SHP77 treated with DMSO at 0.1 percent for 48 hours (cell line): ENCODE measurements at regions not wholly inside any gene's neighbourhood (a gene's known extent, or its start where the extent isn't known, plus 50 kb on each side); places are given as distances from the start of the nearest gene placed in this dataset.

Source experiments
- DNase-seq: peaks from one replicate; lab custom pipeline; 2025; lab: John Stamatoyannopoulos, UW

DNA sequence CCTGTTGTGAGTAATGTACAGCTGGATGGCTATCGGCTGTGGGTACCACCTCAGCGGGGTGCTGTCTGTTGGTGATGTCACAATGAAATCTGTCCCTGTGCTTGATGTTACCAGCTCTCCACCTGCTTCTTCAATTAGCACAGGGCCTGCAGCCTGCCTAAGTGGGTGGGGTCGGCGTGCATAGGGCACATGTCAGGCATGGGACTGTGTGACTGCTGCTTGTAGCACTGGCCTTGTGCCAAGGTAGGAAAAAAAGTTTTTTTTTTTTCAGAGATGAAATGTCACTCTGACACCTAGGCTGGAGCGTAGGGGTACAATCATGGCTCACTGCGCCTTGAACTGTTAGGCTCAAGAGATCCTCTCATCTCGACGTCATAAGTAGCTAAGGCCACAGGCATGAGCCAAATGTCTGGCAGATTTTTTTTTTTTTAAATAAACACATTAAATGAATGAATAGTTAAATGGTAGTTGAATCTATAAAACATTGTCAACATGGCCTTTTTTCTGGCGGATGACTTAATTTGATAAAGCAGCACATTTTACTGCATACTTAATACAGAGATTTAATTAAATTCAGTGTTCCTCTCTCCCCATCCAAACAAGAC lies 222.5 kb downstream of the NXNL2 start:
- DNase-seq, result no peak

DNA sequence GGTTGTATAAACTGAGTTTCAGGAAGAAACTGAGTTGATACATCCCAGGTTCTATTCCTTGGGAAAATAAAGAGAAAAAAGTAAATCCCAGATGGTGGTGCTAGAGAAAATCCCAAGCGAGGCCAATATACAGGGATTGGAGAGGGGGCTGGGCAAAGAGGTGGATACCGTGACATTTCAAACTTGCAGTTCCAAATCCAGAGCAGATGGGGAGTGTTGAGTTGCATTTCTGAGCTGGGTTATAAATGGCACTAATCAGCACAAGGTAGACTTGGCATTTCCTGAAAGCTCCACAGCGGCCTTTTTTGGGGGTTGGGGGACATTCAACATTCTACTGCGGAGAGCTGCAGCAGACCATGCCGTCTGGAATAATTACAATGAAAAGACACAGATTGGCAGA lies 224.4 kb downstream of the NXNL2 start:
- no peak for DNase-seq

DNA sequence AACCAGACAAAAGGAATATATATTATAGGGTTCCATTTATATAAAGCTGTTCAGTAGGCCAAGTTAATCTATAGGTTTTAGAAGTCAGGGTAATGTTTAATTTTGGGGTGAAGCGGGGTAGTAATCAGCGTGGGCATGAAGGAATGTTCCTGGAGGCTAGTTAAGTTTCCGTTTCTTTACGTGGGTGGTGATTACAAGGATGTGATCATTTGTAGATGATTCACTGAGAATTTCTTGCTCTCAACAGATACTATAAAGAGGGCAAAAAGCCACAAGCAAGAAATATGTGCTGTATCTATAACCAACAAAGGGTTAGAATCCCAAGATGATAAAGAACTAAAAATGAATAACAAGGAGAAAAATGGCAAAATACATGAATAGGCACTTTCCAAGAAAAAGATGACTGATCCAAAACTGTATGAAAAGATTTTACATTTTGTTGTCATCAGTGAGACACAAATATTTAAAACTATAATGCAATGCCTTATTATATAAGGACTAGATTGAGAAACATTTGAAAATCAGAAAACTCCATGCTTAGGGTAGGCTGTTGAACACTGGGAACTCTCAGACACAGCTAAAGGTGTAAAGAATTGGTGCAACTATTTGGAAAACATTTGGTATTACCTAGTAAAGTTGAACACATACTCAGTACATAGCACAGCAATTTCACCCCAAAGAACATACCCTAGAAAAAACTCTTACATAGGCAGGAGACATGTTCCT lies 224.3 kb upstream of the S1PR3 start:
- no peak for DNase-seq

DNA sequence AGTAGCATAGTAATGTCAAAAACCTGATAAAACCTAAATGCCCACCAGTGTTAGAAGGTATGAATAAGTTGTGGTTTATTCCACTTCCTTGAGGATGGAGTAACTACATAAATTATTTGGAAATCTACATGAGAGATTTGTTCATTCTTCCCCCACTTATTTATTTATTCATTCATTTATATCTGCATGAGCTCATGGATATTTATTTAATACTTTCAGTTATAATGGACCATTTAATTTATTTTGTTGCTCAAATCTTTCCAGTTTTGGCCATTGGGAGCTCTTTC lies 223.8 kb upstream of the S1PR3 start:
- DNase-seq, result no peak

DNA sequence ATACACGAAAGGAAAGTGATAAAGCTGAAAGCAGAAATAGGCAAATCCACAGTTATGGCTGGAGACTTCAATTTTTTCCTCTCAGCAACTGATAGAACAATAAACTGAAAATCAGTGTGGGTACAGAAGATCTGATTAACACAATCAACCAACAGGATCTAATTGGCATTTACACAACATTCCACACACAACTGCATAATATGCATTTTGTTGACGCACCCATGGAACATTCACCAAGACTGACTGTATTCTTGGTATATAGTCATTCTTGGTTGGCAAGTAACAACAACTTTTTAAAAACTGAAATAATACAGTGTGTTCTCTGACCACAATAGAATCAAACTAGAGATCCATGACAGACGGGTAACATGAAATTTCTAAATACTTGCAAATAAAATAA lies 218.7 kb upstream of the S1PR3 start:
- no peak for DNase-seq

DNA sequence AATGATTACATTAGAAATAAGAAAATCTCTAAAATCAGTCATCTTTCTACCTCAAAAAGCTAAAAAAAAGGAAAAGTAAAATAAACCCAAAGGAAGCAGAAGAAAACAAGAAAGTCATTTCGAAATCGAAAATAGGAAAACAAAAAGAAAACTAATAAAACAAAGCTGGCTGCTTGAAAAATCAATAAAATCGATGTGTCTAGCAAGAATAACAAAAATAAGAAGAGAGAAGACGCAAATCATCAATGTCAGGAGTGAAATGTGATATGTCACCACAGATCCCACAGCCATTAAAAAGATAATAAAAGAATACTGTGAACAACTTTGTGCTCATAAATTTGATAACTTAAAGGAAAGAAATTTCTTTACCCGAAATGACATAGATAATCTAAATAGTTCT lies 218.1 kb upstream of the S1PR3 start:
- no peak for DNase-seq

DNA sequence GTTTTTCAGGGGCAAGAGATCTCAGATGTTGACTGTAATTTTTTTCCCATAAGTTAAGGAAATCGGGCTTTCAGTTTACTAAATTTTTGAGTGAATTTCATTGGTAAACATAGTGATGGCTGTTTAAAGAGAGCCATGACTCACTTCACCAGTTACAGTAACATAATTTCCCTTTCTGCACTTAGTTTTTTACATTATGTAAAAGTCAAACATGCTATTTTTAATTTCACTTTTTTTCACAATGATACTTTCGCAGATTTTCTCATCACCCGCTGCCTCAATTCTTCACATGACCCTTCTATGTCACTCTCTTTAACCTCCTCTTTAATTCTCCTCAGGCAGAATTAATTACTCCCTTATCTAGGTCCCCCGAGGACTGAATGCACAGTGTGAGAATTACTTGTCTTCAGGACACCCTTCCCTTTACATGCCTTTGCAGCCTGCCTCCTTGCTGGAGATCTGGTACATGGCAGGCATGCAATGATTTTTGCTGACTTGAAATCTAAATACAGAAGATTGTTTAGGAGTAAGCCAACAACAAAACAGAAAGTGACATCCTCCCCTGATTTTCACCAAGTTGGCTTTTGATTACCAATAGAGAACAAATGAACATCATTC lies 217.5 kb upstream of the S1PR3 start:
- no peak for DNase-seq

DNA sequence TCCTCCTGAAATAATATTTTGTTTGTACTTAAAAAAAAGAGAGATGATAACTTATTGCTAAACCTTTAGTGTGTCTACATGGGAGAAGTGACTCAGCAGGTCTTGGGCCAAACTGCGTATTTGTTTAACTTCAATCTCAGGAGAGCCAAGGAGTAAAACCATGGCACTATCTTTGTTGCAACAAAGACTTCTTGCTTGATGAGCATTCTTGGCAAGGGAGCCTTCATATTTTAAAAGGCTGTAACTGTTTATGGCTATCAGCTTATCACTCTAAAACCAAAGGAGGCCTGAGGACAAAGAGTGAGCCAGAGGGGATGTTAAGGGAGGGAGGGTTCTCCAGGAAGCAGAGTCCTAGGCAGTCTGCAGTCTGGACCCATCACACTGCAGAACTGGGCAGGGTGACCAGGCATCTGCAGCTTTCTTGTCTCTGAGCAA lies 216.2 kb upstream of the S1PR3 start:
- DNase-seq, result no peak

DNA sequence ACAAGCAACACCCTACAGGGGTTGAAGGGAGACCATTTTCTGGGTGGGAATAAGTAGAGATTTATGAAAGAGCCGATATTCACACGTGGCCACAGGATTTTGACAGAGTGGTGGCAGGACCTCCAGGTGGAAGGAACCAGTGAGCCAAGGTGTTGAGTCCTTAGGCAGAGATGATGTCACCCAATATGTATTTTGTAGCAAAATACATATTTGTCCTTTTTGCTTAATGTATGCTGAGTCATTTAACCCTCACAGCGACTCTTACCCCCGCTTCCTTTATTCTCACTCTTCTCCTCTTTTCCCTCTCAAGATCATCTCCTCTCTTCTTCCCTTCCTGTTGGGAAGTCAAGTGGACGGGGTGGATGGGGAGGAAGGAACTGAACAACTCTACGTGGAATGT lies 215.7 kb upstream of the S1PR3 start:
- no peak for DNase-seq

DNA sequence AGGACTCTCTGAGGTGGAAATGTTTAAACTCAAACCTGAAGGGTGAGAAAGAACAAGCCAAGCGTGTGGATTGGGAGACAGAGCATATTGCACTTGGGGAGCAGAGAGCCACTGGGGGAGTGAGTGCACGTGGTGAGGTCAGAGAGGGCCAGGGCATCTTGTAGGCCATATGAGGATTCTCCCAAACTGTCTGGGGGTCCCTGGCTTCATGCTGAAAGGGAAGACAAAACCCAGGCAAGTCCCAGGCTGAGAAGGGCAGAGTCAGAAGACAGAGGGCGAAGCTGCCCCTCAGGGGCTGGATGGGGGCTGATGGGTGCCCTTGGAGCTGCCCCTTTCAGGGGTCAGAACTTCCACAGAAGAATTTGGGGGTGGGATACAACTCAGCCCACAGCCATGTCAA lies 215.3 kb upstream of the S1PR3 start:
- DNase-seq, result no peak

DNA sequence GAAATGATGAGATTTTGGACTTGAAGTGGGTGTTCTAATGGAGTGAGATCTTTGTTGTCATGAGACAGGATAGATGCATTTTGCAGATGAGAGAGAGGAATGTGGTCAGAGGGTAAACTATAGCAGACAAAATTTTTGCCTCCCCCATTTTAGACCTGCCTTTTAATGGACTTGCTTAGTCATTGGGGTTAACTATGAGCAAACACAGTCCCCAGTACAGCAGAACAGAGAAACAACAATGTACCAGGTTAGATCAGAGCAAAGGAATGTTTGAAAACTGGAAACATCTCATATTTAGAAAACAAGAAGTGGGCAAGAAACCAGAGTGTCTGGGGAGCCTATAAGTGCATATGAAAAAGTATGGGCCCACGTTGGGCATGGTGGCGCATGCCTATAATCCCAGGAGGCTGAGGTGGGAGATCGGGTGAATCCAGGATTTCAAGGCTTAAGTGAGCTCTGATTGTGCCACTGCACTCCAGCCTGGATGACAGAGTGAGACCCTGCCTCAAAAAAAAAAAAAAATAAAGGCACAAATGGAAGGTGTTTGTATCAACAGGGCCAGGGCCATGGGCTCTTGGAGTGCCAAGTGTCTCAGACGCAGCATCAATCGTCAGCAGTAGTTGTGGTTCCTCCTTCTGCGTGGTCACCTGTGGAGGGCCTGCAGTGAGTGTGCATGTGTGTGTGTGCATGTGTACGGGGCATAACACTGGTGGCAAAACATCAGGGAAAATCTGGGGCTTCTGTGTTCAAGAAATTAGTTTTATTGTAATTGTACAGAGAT lies 214.4 kb upstream of the S1PR3 start:
- no peak for DNase-seq

DNA sequence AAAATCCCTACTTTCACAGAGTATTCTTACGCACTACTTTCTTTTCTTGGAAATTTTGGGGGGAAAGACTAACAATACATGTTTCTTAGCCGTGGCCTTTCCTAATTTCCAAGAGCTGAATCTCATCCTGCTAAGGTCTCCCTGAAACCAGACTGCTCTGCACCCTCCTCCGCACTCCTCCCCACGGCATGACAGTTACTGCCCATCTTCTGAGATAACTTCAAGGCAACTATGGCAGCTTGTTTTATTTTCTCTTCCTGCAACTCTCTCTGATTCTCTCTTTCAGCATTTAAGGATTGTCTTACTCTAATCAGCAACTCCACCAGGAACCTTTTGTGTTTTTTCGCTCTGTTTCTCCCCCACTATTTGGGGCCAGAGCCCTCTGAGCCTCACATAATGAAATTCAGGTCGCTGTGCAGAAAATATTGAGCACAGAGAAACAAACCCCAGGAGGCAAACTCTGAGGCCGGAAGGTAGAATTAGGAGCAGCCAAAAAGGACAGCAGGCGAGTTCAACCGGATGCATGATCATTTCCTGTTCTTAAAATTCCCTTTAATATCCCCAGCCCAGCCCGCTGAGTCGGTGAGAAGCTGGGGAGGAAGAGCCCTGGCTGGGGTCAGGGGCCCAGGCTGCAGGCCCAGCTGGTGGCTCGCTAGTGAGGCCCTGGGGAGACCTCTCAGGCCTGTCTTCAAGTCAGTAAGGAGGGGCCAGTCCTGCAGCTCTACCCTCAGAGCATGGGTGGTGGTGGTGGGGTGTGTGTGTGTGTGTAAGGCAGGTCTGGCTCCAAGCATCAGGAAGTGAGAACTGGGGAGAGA lies 213.6 kb upstream of the S1PR3 start:
- no peak for DNase-seq

DNA sequence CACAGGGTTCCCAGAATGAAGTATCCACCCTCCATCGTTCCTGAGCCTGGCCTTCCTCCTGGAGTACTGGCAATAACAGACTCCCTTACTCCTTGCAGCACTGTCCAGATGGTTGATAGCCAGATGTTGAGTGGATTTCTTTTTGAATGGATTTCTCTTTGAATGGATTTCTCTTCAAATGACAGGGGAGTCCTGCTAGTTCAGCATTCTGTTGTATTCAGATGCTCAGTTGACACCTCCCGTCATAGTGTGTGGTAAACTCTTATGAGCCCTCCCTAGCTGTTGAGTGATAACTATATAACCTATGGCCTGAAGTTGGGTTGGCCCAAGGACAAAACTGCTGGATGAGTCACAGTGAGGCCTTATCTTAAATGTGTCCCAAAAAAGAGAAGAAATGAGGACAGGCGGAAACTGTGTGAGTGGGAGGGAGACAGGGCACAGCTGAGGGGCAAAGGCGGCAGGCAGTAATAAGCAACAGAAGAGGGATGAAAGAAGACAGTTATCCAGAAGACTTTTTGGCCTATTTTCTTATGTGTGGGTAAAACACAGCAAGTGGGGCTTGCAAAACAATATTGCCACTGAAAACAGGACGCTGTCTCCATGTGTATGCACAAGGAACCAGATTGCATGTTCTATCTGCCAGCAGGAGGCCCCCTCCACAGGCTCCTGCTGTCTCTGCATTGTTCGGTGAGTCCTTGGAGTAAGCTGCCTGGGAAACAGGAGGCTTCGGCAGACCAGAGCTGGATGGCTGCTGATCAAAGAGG lies 209.5 kb upstream of the S1PR3 start:
- no peak for DNase-seq

DNA sequence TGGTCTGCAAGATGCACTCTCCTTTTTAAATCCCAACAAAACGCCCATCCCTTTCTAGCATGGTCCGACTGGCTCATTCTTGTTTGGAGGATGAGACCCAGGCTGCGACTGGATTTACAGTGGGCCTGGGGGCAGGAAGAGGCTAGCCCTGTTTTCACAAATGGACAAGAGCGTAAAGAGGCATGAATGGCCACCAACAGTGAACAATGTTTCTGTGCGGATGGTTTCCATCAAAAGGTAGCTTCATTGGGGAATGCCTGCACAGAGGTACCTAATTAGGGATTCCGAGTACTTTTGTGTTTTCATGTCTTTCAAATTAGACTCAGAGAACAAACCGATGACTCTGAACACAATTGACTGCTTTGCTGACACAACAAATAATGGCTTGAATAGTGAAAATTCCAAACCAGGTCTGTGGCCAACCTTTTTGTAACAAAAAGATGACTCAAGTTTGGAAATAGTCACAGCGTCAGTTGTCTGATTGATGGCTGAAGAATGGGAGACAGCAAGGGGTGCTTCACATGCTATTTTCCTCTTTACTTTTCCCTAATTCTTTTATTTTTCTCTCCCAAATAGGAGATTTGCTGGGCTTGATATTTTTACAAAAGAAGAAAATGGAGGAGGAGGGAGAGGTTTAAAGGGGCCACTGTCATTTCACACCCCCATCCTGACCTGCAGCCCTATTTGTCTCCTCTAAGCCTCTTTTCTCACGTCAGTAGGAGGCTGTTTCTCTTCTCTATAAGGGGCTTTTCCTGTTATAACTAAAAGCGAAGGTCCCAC lies 208.1 kb upstream of the S1PR3 start:
- DNase-seq, result no peak

DNA sequence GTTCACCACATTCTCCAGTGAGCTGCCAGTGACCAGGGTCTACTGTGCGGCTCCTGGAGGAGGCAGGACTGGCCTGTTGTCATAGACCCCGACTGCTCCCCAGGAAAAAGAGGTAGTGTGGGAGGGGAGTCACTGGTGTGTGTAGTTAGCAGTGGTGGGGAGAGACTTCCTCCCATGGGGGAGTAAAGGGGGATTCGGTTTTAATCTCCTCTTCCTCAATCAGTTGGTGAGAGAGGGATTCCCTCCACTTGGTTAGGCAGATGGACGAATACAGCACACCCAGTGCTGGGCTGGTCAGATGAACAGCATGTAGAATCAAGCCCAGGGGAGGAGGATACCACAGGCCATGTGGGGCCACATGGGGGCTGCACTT lies 207.6 kb upstream of the S1PR3 start:
- DNase-seq, result no peak

DNA sequence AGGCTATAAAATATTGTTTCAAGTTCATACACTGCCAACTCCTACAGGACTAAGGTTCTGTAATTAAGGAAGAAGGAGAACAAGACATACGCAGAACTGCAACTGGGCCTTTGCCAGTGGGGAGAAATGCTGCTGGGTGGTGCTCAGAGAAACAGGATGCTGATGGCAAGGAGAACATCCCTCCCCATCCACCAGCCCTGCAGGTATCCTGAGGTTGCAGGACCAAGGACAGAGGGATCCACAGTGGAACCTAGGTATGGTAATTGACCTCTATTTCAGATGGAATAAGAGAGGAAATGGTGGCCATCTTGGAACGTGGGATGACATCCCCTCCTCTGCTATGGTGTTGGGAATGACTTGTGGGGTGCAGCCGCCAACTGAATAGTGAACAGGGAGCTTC lies 206.3 kb upstream of the S1PR3 start:
- DNase-seq, result no peak

DNA sequence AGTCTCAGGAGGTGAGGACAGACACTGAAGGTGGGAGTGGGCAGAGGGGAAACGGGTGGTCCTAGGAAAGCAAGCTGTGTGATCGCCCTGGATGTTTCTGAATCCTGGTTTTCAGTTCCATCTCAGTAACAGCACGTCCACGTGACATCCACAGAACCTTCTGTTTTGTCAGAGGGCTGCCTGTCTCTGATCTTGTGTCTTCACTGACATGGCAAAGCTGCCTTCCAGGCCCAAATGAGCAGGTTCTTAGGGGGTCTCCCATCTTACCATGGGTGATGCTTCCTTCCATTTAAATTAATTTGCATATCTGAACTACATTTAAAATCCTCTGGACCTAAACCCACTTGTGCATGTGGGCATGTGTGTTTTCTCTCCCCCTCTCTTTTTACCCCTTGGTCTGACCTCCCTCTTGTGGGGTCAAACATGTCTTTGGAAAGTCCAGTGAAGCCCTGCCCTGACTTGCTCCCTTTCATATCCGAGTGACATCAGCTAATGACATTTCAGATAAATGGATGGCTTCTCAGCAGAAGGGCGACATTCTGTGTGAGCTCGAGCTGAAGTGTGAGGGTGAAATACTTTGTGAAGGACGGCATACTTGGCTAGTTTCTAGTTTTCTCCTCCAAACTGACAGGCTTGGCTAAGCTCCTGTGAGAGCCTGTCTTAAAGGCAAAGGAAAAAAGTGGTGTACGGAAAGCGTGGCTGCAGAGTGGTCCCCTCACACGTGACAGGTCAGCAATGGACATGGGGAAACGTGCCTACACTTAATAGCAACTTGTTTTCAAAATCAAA lies 204.8 kb upstream of the S1PR3 start:
- DNase-seq, result no peak

DNA sequence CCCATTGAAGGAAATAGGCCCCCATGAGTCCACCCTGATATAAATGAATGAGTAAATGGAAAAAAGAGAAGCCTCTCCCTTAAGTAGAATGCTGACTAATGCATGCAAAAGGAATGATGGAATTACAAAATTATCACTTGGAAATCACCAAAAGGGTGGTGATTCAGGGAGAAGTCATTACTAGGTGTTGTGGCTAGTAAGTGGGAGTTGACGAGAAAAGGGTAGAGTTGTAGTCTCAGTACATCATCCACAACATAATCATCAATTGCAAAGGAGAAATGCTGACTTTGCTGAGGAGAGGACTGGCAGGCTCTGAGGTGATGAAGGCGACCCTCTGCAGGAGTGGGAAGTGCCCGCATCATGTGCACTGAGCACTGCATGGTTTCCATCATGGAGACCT lies 201.5 kb upstream of the S1PR3 start:
- DNase-seq, result no peak

DNA sequence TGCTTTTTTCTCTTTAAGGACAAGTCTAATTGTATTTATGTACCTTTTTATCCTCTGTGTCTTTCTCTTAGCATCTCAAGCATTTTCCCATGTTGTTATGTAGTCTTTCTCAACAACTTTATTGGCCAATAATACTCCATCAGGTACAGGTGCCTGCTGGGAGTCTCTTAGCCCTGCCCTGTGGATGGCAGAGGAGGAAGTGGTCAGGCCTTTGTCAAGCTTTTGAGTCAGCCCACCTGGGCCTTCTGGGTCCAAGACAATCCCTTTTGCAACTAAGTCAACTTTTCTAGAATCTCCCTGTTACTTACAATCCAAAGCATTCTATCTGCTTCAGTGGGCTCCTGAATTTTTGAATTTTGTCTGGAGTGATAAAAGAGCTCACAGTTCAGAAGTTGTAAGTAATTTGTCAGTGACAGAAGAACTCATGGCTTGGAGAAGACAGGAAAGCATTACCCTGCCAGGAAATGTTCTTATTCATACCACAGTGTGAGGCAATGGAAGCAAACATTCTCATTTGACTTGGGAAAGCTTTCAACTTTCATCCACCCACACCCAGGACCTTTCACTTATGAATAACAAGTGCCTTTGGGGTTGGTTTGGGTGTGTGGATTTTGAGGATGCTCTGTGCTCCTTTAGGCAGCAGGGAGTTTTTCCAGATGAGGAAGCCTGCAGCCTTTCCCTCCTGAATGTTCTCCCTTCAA lies 200.0 kb upstream of the S1PR3 start:
- no peak for DNase-seq
